ENCODE measurements at regions not wholly inside any gene's neighbourhood (a gene's known extent, or its start where the extent isn't known, plus 50 kb on each side); places are given as distances from the start of the nearest gene placed in this dataset.
"Not testable (repeated sequence)": the region's sequence is repeated elsewhere in the genome, so short reads cannot be mapped to it uniquely, and the experiment has no call there.

GRCh38 chr1:172755099-172755498 lies 96.2 kb downstream of the FASLG start:
- no peak for DNase-seq

- no peak for DNase-seq
Observed at GRCh38 chr1:172756024-172756423, 97.1 kb downstream of the FASLG start.

- no peak for DNase-seq
Observed at GRCh38 chr1:172758259-172758658, 99.4 kb downstream of the FASLG start.

GRCh38 chr1:172760121-172760520 lies 101.2 kb downstream of the FASLG start:
- DNase-seq, result no peak

GRCh38 chr1:172761581-172762486 lies 102.9 kb downstream of the FASLG start:
- no peak for DNase-seq

- DNase-seq, result no peak
Observed at GRCh38 chr1:172763057-172763456, 104.2 kb downstream of the FASLG start.

- DNase-seq, result peak; percentile 11
Observed at GRCh38 chr1:172764378-172764777, 105.5 kb downstream of the FASLG start.

GRCh38 chr1:172766462-172766861 lies 107.6 kb downstream of the FASLG start:
- DNase-seq, result no peak

GRCh38 chr1:172770071-172770470 lies 111.2 kb downstream of the FASLG start:
- no peak for DNase-seq

GRCh38 chr1:172774561-172774960 lies 115.7 kb downstream of the FASLG start:
- no peak for DNase-seq

- DNase-seq, result no peak
Observed at GRCh38 chr1:172775606-172776005, 116.7 kb downstream of the FASLG start.

- DNase-seq, result no peak
Observed at GRCh38 chr1:172776071-172776470, 117.2 kb downstream of the FASLG start.

GRCh38 chr1:172777767-172778166 lies 118.9 kb downstream of the FASLG start:
- DNase-seq, result no peak

GRCh38 chr1:172778456-172779455 lies 119.9 kb downstream of the FASLG start:
- no peak for DNase-seq

GRCh38 chr1:172779491-172779890 lies 120.6 kb downstream of the FASLG start:
- DNase-seq, result no peak

- no peak for DNase-seq
Observed at GRCh38 chr1:172781513-172782140, 122.7 kb downstream of the FASLG start.

GRCh38 chr1:172789840-172790239 lies 130.9 kb downstream of the FASLG start:
- DNase-seq, result no peak

- no peak for DNase-seq
Observed at GRCh38 chr1:172790245-172790644, 131.3 kb downstream of the FASLG start.

- DNase-seq, result no peak
Observed at GRCh38 chr1:172793823-172794222, 134.9 kb downstream of the FASLG start.

GRCh38 chr1:172795741-172796140 lies 136.8 kb downstream of the FASLG start:
- no peak for DNase-seq

- DNase-seq, result not testable (repeated sequence)
Observed at GRCh38 chr1:172799804-172800203, 140.9 kb downstream of the FASLG start.

- no peak for DNase-seq
Observed at GRCh38 chr1:172801771-172802322, 142.9 kb downstream of the FASLG start.

GRCh38 chr1:172809750-172810149 lies 150.8 kb downstream of the FASLG start:
- no peak for DNase-seq

Measured in stimulated activated CD4-positive, alpha-beta T cell treated with anti-CD3 and anti-CD28 coated beads, Interleukin-1b, Interleukin-23, amount 100 ng/mL, for 48 hours (primary cell).